HEK293 (cell line): ENCODE measurements at regions not wholly inside any gene's neighbourhood (a gene's known extent, or its start where the extent isn't known, plus 50 kb on each side); places are given as distances from the start of the nearest gene placed in this dataset.

ENCODE experiments used
- CTCF ChIA-PET: fragments of 350-600 bp; formaldehyde crosslinking; extraction: SDS; loops from one replicate; lab custom pipeline; 2021; ENCODE audit warnings: antibody characterized with exemption; lab: Yijun Ruan, JAX
- POLR2A ChIA-PET: fragments of 300-600 bp; formaldehyde crosslinking; extraction: SDS; loops from one replicate; lab custom pipeline; 2020; ENCODE audit warnings: antibody characterized with exemption, inconsistent platforms; lab: Yijun Ruan, JAX
- H3K27ac ChIP-seq: fragments of 200-500 bp; sonication (Bioruptor generic); 2 replicates; pipeline ENCODE4 v1.5.1; 2014; ENCODE audit warnings: low read depth, low read length, control low read depth, inconsistent platforms; ENCODE audit errors: extremely low read depth
- H3K36me3 ChIP-seq, 2 experiments: fragments of 200-500 bp in 1 of 2; sonication (Bioruptor generic) in 1 of 2; 1 replicate in 1 of 2; 2 replicates in 1 of 2; pipeline ENCODE4 v1.5.1; 2014 to 2017; ENCODE audit warnings: inconsistent platforms in 2 of 2, low read length in 2 of 2; ENCODE audit not compliant: control insufficient read depth in 2 of 2, insufficient read depth in 1 of 2
- H3K4me1 ChIP-seq: fragments of 200-500 bp; sonication (Bioruptor generic); 2 replicates; pipeline ENCODE4 v1.5.1; 2014; ENCODE audit warnings: mild to moderate bottlenecking, low read length, inconsistent platforms; ENCODE audit not compliant: control insufficient read depth, insufficient read depth
- H3K4me3 ChIP-seq: 2 replicates; pipeline ENCODE4 v1.5.1; 2011; ENCODE audit warnings: low read depth, mild to moderate bottlenecking, control low read depth, low read length, moderate library complexity
- H3K9me3 ChIP-seq: fragments of 200-500 bp; sonication (Bioruptor generic); 2 replicates; pipeline ENCODE4 v1.5.1; 2014; ENCODE audit warnings: low read depth, low read length, inconsistent platforms; ENCODE audit not compliant: control insufficient read depth, insufficient read depth
- EGR2 ChIP-seq: fragments of 450-650 bp; formaldehyde crosslinking; IDR thresholded peaks from 2 replicates; pipeline ENCODE4 v1.5.1; 2016; ENCODE audit warnings: low read depth, missing biosample characterization, missing genetic modification characterization
- FEZF1 ChIP-seq: fragments of 450-650 bp; formaldehyde crosslinking; IDR thresholded peaks from 2 replicates; pipeline ENCODE4 v1.5.1; 2016; ENCODE audit warnings: missing biosample characterization, missing genetic modification characterization
- HOXA7 ChIP-seq: sonication (generic); formaldehyde crosslinking; IDR thresholded peaks from 2 replicates; pipeline ENCODE4 v1.8.1; 2022; ENCODE audit warnings: missing genetic modification reagents, borderline replicate concordance
- MZF1 ChIP-seq: fragments of 450-650 bp; formaldehyde crosslinking; IDR thresholded peaks from 2 replicates; pipeline ENCODE4 v1.5.1; 2017; ENCODE audit warnings: missing biosample characterization, missing genetic modification characterization, borderline replicate concordance
- SP7 ChIP-seq: fragments of 450-650 bp; formaldehyde crosslinking; IDR thresholded peaks from 2 replicates; pipeline ENCODE4 v1.5.1; 2016; ENCODE audit warnings: missing biosample characterization, missing genetic modification characterization
- TRIM28 ChIP-seq: IDR thresholded peaks from 2 replicates; pipeline ENCODE4 v1.6.1; 2011; ENCODE audit warnings: low read length, control low read depth, borderline replicate concordance
- ZFHX2 ChIP-seq: fragments of 450-650 bp; formaldehyde crosslinking; conservative IDR thresholded peaks from 2 replicates; pipeline ENCODE4 v1.5.1; 2016; ENCODE audit warnings: missing biosample characterization, missing genetic modification characterization
- ZNF174 ChIP-seq: fragments of 450-650 bp; formaldehyde crosslinking; IDR thresholded peaks from 2 replicates; pipeline ENCODE4 v1.5.0; 2017; ENCODE audit warnings: missing biosample characterization, mild to moderate bottlenecking, missing genetic modification characterization
- ZNF221 ChIP-seq: fragments of 450-650 bp; formaldehyde crosslinking; IDR thresholded peaks from 2 replicates; pipeline ENCODE4 v1.5.1; 2017; ENCODE audit warnings: missing biosample characterization, missing genetic modification characterization, borderline replicate concordance
- ZNF37A ChIP-seq: fragments of 450-650 bp; IDR thresholded peaks from 2 replicates; pipeline ENCODE4 v1.5.1; 2018; ENCODE audit warnings: missing biosample characterization, missing genetic modification characterization
- ZNF561 ChIP-seq: fragments of 450-650 bp; IDR thresholded peaks from 2 replicates; pipeline ENCODE4 v1.5.1; 2018; ENCODE audit warnings: missing biosample characterization, missing genetic modification characterization, borderline replicate concordance
- ZNF843 ChIP-seq: fragments of 450-650 bp; formaldehyde crosslinking; IDR thresholded peaks from 2 replicates; pipeline ENCODE4 v1.5.1; 2016; ENCODE audit warnings: missing biosample characterization, missing genetic modification characterization
- ZXDB ChIP-seq: fragments of 450-650 bp; formaldehyde crosslinking; IDR thresholded peaks from 2 replicates; pipeline ENCODE4 v1.5.1; 2016; ENCODE audit warnings: missing biosample characterization, missing genetic modification characterization
- TF ChIP-seq, protein P1 (sequence below): fragments of 450-650 bp; formaldehyde crosslinking; IDR thresholded peaks from 2 replicates; pipeline ENCODE4 v1.5.0; 2017; ENCODE audit warnings: missing biosample characterization, missing genetic modification characterization, borderline replicate concordance
- TF ChIP-seq, protein P2 (sequence below): fragments of 450-650 bp; formaldehyde crosslinking; IDR thresholded peaks from 2 replicates; pipeline ENCODE4 v1.5.1; 2016; ENCODE audit warnings: missing biosample characterization, missing genetic modification characterization, borderline replicate concordance
- TF ChIP-seq, protein P3 (sequence below): fragments of 450-650 bp; formaldehyde crosslinking; IDR thresholded peaks from 2 replicates; pipeline ENCODE4 v1.5.1; 2017; ENCODE audit warnings: missing biosample characterization, missing genetic modification characterization
- TF ChIP-seq, protein P4 (sequence below): fragments of 450-650 bp; formaldehyde crosslinking; IDR thresholded peaks from 2 replicates; pipeline ENCODE4 v1.5.1; 2017; ENCODE audit warnings: missing biosample characterization, missing genetic modification characterization

DNA sequence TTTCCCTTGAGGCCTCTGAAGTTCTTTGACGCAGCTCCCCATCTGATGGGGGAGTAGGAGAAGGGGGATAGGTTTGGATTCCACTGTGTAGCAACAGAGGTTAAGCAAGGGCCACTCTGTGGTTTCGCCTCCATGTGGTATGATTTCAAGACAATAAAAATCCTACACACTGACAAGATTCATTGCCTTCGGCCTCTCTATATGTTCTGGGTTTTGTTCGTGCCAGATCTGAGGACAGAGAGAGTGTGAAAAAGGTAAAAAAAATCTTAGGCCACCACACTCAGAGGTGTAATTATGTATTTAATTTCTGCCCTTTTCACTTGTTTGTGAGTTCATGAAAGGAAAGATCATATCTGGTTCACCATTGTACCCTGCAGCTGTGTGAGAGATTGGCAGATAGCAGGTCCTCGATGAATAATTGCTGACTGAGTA is 715.2 kb upstream of the ZNF608 start:
- H3K36me3 ChIP-seq: no peaks in the 10 kb centered on the region
- H3K4me3 ChIP-seq: no peak overlapping the region
- H3K4me1 ChIP-seq: peaks cover 6% of the 10 kb centered on the region
- H3K27ac ChIP-seq: no peak overlapping the region; the same call in 1 of the 2 replicates
- ChIA-PET POLR2A (no interaction called here), CTCF (interaction anchor here (0.6 kb wide), 1 partner anchor 28 kb away, joined by 3 read pairs; no protein-coding TSS in a partner anchor)
- TF ChIP-seq EGR2 (tag by site-specific recombination): peak; percentile 76
- no peak for TF ChIP-seq ZNF221 (tag by site-specific recombination)
- TF ChIP-seq MZF1 (tag by site-specific recombination): peak; percentile 98
- TF ChIP-seq, protein P1, sequence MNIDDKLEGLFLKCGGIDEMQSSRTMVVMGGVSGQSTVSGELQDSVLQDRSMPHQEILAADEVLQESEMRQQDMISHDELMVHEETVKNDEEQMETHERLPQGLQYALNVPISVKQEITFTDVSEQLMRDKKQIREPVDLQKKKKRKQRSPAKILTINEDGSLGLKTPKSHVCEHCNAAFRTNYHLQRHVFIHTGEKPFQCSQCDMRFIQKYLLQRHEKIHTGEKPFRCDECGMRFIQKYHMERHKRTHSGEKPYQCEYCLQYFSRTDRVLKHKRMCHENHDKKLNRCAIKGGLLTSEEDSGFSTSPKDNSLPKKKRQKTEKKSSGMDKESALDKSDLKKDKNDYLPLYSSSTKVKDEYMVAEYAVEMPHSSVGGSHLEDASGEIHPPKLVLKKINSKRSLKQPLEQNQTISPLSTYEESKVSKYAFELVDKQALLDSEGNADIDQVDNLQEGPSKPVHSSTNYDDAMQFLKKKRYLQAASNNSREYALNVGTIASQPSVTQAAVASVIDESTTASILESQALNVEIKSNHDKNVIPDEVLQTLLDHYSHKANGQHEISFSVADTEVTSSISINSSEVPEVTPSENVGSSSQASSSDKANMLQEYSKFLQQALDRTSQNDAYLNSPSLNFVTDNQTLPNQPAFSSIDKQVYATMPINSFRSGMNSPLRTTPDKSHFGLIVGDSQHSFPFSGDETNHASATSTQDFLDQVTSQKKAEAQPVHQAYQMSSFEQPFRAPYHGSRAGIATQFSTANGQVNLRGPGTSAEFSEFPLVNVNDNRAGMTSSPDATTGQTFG (tag by site-specific recombination): no peak
- peak; percentile 79 for TF ChIP-seq SP7 (tag by site-specific recombination)
- no peak for TF ChIP-seq ZNF37A
- TF ChIP-seq ZNF843 (tag by site-specific recombination): 0 out of 2 replicates have a peak, but pooled peaks have one; percentile 27
- 0 out of 2 replicates have a peak, but pooled peaks have one; percentile 43 for TF ChIP-seq ZNF561 (tag by site-specific recombination)
- TF ChIP-seq, protein P2, sequence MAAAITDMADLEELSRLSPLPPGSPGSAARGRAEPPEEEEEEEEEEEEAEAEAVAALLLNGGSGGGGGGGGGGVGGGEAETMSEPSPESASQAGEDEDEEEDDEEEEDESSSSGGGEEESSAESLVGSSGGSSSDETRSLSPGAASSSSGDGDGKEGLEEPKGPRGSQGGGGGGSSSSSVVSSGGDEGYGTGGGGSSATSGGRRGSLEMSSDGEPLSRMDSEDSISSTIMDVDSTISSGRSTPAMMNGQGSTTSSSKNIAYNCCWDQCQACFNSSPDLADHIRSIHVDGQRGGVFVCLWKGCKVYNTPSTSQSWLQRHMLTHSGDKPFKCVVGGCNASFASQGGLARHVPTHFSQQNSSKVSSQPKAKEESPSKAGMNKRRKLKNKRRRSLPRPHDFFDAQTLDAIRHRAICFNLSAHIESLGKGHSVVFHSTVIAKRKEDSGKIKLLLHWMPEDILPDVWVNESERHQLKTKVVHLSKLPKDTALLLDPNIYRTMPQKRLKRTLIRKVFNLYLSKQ (tag by site-specific recombination): no peak
- TF ChIP-seq, protein P3, sequence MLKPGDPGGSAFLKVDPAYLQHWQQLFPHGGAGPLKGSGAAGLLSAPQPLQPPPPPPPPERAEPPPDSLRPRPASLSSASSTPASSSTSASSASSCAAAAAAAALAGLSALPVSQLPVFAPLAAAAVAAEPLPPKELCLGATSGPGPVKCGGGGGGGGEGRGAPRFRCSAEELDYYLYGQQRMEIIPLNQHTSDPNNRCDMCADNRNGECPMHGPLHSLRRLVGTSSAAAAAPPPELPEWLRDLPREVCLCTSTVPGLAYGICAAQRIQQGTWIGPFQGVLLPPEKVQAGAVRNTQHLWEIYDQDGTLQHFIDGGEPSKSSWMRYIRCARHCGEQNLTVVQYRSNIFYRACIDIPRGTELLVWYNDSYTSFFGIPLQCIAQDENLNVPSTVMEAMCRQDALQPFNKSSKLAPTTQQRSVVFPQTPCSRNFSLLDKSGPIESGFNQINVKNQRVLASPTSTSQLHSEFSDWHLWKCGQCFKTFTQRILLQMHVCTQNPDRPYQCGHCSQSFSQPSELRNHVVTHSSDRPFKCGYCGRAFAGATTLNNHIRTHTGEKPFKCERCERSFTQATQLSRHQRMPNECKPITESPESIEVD (tag by site-specific recombination): peak; percentile 66
- TF ChIP-seq ZXDB (tag by site-specific recombination): 0 out of 2 replicates have a peak, but pooled peaks have one; percentile 25
- TF ChIP-seq ZNF174 (tag by site-specific recombination): no peak
- TF ChIP-seq FEZF1 (tag by site-specific recombination): peak; percentile 23; the same call in 1 of the 2 replicates
- no peak for TF ChIP-seq HOXA7 (CRISPR knock-in tag)
- no peak for TF ChIP-seq TRIM28
- TF ChIP-seq, protein P4, sequence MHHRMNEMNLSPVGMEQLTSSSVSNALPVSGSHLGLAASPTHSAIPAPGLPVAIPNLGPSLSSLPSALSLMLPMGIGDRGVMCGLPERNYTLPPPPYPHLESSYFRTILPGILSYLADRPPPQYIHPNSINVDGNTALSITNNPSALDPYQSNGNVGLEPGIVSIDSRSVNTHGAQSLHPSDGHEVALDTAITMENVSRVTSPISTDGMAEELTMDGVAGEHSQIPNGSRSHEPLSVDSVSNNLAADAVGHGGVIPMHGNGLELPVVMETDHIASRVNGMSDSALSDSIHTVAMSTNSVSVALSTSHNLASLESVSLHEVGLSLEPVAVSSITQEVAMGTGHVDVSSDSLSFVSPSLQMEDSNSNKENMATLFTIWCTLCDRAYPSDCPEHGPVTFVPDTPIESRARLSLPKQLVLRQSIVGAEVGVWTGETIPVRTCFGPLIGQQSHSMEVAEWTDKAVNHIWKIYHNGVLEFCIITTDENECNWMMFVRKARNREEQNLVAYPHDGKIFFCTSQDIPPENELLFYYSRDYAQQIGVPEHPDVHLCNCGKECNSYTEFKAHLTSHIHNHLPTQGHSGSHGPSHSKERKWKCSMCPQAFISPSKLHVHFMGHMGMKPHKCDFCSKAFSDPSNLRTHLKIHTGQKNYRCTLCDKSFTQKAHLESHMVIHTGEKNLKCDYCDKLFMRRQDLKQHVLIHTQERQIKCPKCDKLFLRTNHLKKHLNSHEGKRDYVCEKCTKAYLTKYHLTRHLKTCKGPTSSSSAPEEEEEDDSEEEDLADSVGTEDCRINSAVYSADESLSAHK (tag by site-specific recombination): 0 out of 2 replicates have a peak, but pooled peaks have one; percentile 3
- TF ChIP-seq ZFHX2 (tag by site-specific recombination): peak; percentile 71
- no peaks in the 10 kb centered on the region for H3K9me3 ChIP-seq
